Liver (tissue), 7 donors: ENCODE measurements at regions not wholly inside any gene's neighbourhood (a gene's known extent, or its start where the extent isn't known, plus 50 kb on each side); places are given as distances from the start of the nearest gene placed in this dataset.

Experiments used
- DNase-seq: peaks from one replicate; pipeline ENCODE4 v3.0.0-alpha.2; 2017; ENCODE audit warnings: low spot score
- H3K27ac ChIP-seq, 2 donors: one replicate each; pipeline ENCODE4 v1.7.0; 2013; ENCODE audit warnings: inconsistent platforms in 2 of 2, low read length in 2 of 2, control low read depth in 1 of 2, low read depth in 1 of 2, mild to moderate bottlenecking in 1 of 2
- H3K27me3 ChIP-seq, 4 donors: one replicate each; pipeline versions ENCODE4 v1.6.1 to v1.7.0; 2013; ENCODE audit warnings: low read length in 3 of 4, inconsistent platforms in 1 of 4, mild to moderate bottlenecking in 1 of 4, moderate library complexity in 1 of 4; ENCODE audit not compliant: control insufficient read depth in 4 of 4, insufficient read depth in 4 of 4
- H3K36me3 ChIP-seq, 4 donors: one replicate each; pipeline versions ENCODE4 v1.6.1 to v1.7.0; 2013; ENCODE audit warnings: low read length in 3 of 4, mild to moderate bottlenecking in 3 of 4, low read depth in 1 of 4, moderate library complexity in 1 of 4; ENCODE audit not compliant: control insufficient read depth in 4 of 4, insufficient read depth in 3 of 4
- H3K4me1 ChIP-seq, 4 donors: one replicate each; pipeline versions ENCODE4 v1.6.1 to v1.7.0; 2013; ENCODE audit warnings: low read length in 3 of 4, mild to moderate bottlenecking in 3 of 4, moderate library complexity in 1 of 4; ENCODE audit not compliant: control insufficient read depth in 4 of 4, insufficient read depth in 4 of 4
- H3K4me3 ChIP-seq, 3 donors: one replicate each; pipeline versions ENCODE4 v1.6.1 to v1.7.0; 2013; ENCODE audit warnings: low read length in 3 of 3, control low read depth in 1 of 3, low read depth in 1 of 3, mild to moderate bottlenecking in 1 of 3
- H3K9ac ChIP-seq, 2 donors: one replicate each; pipeline ENCODE4 v1.7.0; 2013; ENCODE audit warnings: low read length in 2 of 2, mild to moderate bottlenecking in 2 of 2, moderate library complexity in 2 of 2, control low read depth in 1 of 2, low read depth in 1 of 2
- H3K9me3 ChIP-seq, 4 donors: one replicate each; pipeline versions ENCODE4 v1.6.1 to v1.7.0; 2013; ENCODE audit warnings: low read length in 3 of 4; ENCODE audit not compliant: control insufficient read depth in 4 of 4
- ATF3 ChIP-seq: IDR thresholded peaks from 2 replicates; pipeline ENCODE4 v1.6.1; 2016; ENCODE audit warnings: antibody characterized with exemption
- EGR1 ChIP-seq, 2 donors: IDR thresholded peaks; 2 replicates each; pipeline ENCODE4 v1.6.1; 2016 to 2018; ENCODE audit warnings: antibody characterized with exemption in 2 of 2, low read depth in 2 of 2
- FOXA1 ChIP-seq: IDR thresholded peaks from 2 replicates; pipeline ENCODE4 v1.6.1; 2016; ENCODE audit warnings: antibody characterized with exemption
- FOXA2 ChIP-seq: IDR thresholded peaks from 2 replicates; pipeline ENCODE4 v1.6.1; 2016; ENCODE audit warnings: antibody characterized with exemption
- GABPA ChIP-seq, 2 donors: IDR thresholded peaks in 1 of 2; conservative IDR thresholded peaks in 1 of 2; 2 replicates each; pipeline ENCODE4 v1.6.1; 2016; ENCODE audit warnings: antibody characterized with exemption in 2 of 2, mild to moderate bottlenecking in 1 of 2, moderate library complexity in 1 of 2
- NR2F2 ChIP-seq: IDR thresholded peaks from 2 replicates; pipeline ENCODE4 v1.6.1; 2016; ENCODE audit warnings: antibody characterized with exemption
- REST ChIP-seq: IDR thresholded peaks from 2 replicates; pipeline ENCODE4 v1.6.1; 2016; ENCODE audit warnings: antibody characterized with exemption, mild to moderate bottlenecking
- RXRA ChIP-seq, 2 donors: IDR thresholded peaks; 2 replicates each; pipeline ENCODE4 v1.6.1; 2017 to 2018; ENCODE audit warnings: antibody characterized with exemption in 2 of 2, mild to moderate bottlenecking in 1 of 2
- WGBS: extraction: QIAGEN DNeasy Blood & Tissue Kit; methylation state at CpG from one replicate; pipeline ENCODE4 v1.1.7; 2013; 5-methylcytosine and 5-hydroxymethylcytosine counted together
- donor health status: healthy.
- donor health status: healthy.
- donor health status: healthy.
- donor health status: healthy.

GRCh38 chr9:86508208-86508903 lies 154.1 kb upstream of the TUT7 start:
- H3K9ac ChIP-seq = no peak overlapping the region
- no peaks in the 10 kb centered on the region for H3K9me3 ChIP-seq
- H3K27ac ChIP-seq = no peak overlapping the region
- no peak for TF ChIP-seq ATF3
- TF ChIP-seq GABPA (IDR thresholded peaks at IDR 0.05 in 1 of 2, conservative IDR thresholded peaks at IDR 0.05 in 1 of 2) = no peak
- no peak for TF ChIP-seq NR2F2
- TF ChIP-seq EGR1 (IDR thresholded peaks at IDR 0.05; ENCODE audit: low read depth in 2 of 2) = no peak
- TF ChIP-seq REST = no peak
- no peak for TF ChIP-seq FOXA2
- no peak overlapping the region for H3K4me3 ChIP-seq
- peaks cover 0 to 5% (median 0%) of the 10 kb centered on the region in 4 donors for H3K27me3 ChIP-seq
- no peak for DNase-seq
- no peaks in the 10 kb centered on the region for H3K36me3 ChIP-seq
- 86% methylated on average over 6 of the region's 6 CpGs for WGBS
- no peaks in the 10 kb centered on the region for H3K4me1 ChIP-seq

DNA sequence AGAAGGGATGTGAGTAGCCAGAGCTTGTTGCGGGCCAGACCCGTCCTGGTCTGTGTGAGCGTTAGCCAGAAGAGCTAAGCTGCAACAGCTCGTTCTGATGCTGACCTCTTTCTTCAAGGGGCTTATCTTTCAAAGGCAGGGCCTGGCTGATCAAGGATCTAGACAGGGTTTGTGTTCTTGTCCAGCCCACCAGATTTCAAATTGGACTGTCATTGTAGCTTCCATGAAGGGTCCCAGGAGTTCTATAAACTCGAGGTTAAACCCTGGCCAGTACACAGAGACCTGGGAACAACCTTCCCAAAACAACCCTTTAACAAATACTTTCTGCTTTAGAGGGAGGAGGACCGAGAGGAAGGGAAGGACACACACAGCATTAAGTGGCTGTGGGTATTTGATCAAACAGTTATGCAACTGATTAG lies 153.0 kb upstream of the TUT7 start:
- WGBS = 70% methylated on average over 6 of the region's 6 CpGs
- no peaks in the 10 kb centered on the region for H3K4me1 ChIP-seq
- H3K36me3 ChIP-seq = no peaks in the 10 kb centered on the region
- no peaks in the 10 kb centered on the region for H3K9me3 ChIP-seq
- no peak overlapping the region for H3K9ac ChIP-seq
- H3K4me3 ChIP-seq = no peak overlapping the region
- peaks cover 0 to 5% (median 0%) of the 10 kb centered on the region in 4 donors for H3K27me3 ChIP-seq
- no peak for TF ChIP-seq RXRA (IDR thresholded peaks at IDR 0.05)
- no peak for TF ChIP-seq EGR1 (IDR thresholded peaks at IDR 0.05; ENCODE audit: low read depth in 2 of 2)
- TF ChIP-seq FOXA1 = no peak
- TF ChIP-seq REST = no peak
- no peak for TF ChIP-seq ATF3
- no peak overlapping the region for H3K27ac ChIP-seq
- DNase-seq = no peak
